ENCODE measurements at regions not wholly inside any gene's neighbourhood (a gene's known extent, or its start where the extent isn't known, plus 50 kb on each side); places are given as distances from the start of the nearest gene placed in this dataset.

GRCh38 chr14:96931751-96932150 lies 134.6 kb downstream of the VRK1 start:
- no peaks in the 10 kb centered on the region for H3K27me3 ChIP-seq
- no peaks in the 10 kb centered on the region for H3K36me3 ChIP-seq
- H3K4me1 ChIP-seq, result no peaks in the 10 kb centered on the region
- DNase-seq, result no peak
- no peaks in the 10 kb centered on the region for H3K9me3 ChIP-seq
- H3K27ac ChIP-seq, result no peak overlapping the region
- intact Hi-C loops (cut with DNase I; ENCODE audit: low total_unique reads), result no loop called here
- no peak for TF ChIP-seq CTCF (IDR thresholded peaks at IDR 0.05)
- no peak overlapping the region for H3K4me3 ChIP-seq

- TF ChIP-seq CTCF (IDR thresholded peaks at IDR 0.05), result no peak
- no peak overlapping the region for H3K27ac ChIP-seq
- DNase-seq, result peak in 1 of 2 donors; percentile 16
- no peaks in the 10 kb centered on the region for H3K27me3 ChIP-seq
- intact Hi-C loops (cut with DNase I; ENCODE audit: low total_unique reads), result no loop called here
- H3K4me1 ChIP-seq, result no peaks in the 10 kb centered on the region
- no peaks in the 10 kb centered on the region for H3K36me3 ChIP-seq
- no peaks in the 10 kb centered on the region for H3K9me3 ChIP-seq
- H3K4me3 ChIP-seq, result no peak overlapping the region
These were observed 137.6 kb downstream of the VRK1 start for GRCh38 chr14:96934638-96935330.

GRCh38 chr14:96938946-96939345 lies 141.8 kb downstream of the VRK1 start:
- Histone ChIP-seq H3K27ac (no peak overlapping the region), H3K36me3 (no peaks in the 10 kb centered on the region), H3K4me1 (no peaks in the 10 kb centered on the region), H3K9me3 (no peaks in the 10 kb centered on the region), H3K4me3 (no peak overlapping the region), H3K27me3 (no peaks in the 10 kb centered on the region)
- DNase-seq, result no peak
- no peak for TF ChIP-seq CTCF (IDR thresholded peaks at IDR 0.05)
- intact Hi-C loops (cut with DNase I; ENCODE audit: low total_unique reads), result no loop called here

- TF ChIP-seq CTCF (IDR thresholded peaks at IDR 0.05), result no peak
- no peaks in the 10 kb centered on the region for H3K27me3 ChIP-seq
- no peaks in the 10 kb centered on the region for H3K36me3 ChIP-seq
- no peak overlapping the region for H3K4me3 ChIP-seq
- H3K9me3 ChIP-seq, result no peaks in the 10 kb centered on the region
- DNase-seq, result no peak
- H3K27ac ChIP-seq, result no peak overlapping the region
- intact Hi-C loops (cut with DNase I; ENCODE audit: low total_unique reads), result no loop called here
- H3K4me1 ChIP-seq, result no peaks in the 10 kb centered on the region
These were observed 142.8 kb downstream of the VRK1 start for GRCh38 chr14:96940009-96940408.

GRCh38 chr14:96944297-96944696 lies 147.1 kb downstream of the VRK1 start:
- intact Hi-C loops (cut with DNase I; ENCODE audit: low total_unique reads), result no loop called here
- Histone ChIP-seq H3K4me3 (no peak overlapping the region), H3K27me3 (no peaks in the 10 kb centered on the region), H3K27ac (no peak overlapping the region), H3K9me3 (no peaks in the 10 kb centered on the region), H3K36me3 (no peaks in the 10 kb centered on the region), H3K4me1 (no peaks in the 10 kb centered on the region)
- DNase-seq, result no peak
- TF ChIP-seq CTCF (IDR thresholded peaks at IDR 0.05), result no peak

GRCh38 chr14:96945721-96946120 lies 148.5 kb downstream of the VRK1 start:
- DNase-seq, result no peak
- no peak overlapping the region for H3K4me3 ChIP-seq
- intact Hi-C loops (cut with DNase I; ENCODE audit: low total_unique reads), result no loop called here
- H3K9me3 ChIP-seq, result no peaks in the 10 kb centered on the region
- no peak overlapping the region for H3K27ac ChIP-seq
- no peaks in the 10 kb centered on the region for H3K36me3 ChIP-seq
- TF ChIP-seq CTCF (IDR thresholded peaks at IDR 0.05), result no peak
- H3K4me1 ChIP-seq, result no peaks in the 10 kb centered on the region
- no peaks in the 10 kb centered on the region for H3K27me3 ChIP-seq
